Astrocyte (in vitro differentiated cells and primary cell): ENCODE measurements at regions not wholly inside any gene's neighbourhood (a gene's known extent, or its start where the extent isn't known, plus 50 kb on each side); places are given as distances from the start of the nearest gene placed in this dataset.

ENCODE experiments used
- EZH2 ChIP-seq: IDR thresholded peaks from 2 replicates; pipeline ENCODE4 v1.6.1; 2012; ENCODE audit warnings: mild to moderate bottlenecking, low read length, inconsistent platforms; ENCODE audit not compliant: insufficient read depth
- TF ChIP-seq, protein P1 (sequence below): IDR thresholded peaks from 2 replicates; pipeline ENCODE4 v1.5.1; 2011; ENCODE audit warnings: low read depth, mild to moderate bottlenecking, inconsistent platforms, low read length, moderate library complexity; ENCODE audit not compliant: insufficient read depth

DNA sequence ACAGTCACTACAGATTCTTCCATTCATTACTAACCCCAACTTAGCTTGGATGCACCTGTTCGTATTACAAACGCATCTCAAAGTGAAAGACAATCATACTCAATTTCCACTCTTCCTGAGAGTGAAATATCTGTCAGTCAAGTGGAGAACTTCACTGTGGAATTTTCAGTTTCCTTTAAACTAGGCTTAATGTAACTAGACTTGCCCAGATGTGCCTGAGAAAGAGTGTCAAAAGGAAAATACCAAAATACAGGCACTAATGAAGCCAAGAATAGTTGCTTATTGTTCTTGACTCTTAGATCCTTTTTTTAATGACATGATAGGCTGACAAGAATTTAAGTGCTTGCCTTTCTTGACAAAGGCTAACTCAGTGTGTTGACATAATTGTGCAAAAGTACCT is 72.4 kb upstream of the NR3C2 start:
- no peak for TF ChIP-seq EZH2
- TF ChIP-seq, protein P1, sequence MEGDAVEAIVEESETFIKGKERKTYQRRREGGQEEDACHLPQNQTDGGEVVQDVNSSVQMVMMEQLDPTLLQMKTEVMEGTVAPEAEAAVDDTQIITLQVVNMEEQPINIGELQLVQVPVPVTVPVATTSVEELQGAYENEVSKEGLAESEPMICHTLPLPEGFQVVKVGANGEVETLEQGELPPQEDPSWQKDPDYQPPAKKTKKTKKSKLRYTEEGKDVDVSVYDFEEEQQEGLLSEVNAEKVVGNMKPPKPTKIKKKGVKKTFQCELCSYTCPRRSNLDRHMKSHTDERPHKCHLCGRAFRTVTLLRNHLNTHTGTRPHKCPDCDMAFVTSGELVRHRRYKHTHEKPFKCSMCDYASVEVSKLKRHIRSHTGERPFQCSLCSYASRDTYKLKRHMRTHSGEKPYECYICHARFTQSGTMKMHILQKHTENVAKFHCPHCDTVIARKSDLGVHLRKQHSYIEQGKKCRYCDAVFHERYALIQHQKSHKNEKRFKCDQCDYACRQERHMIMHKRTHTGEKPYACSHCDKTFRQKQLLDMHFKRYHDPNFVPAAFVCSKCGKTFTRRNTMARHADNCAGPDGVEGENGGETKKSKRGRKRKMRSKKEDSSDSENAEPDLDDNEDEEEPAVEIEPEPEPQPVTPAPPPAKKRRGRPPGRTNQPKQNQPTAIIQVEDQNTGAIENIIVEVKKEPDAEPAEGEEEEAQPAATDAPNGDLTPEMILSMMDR = no peak
